PC-9 (cell line): ENCODE measurements at regions not wholly inside any gene's neighbourhood (a gene's known extent, or its start where the extent isn't known, plus 50 kb on each side); places are given as distances from the start of the nearest gene placed in this dataset.

ENCODE experiments used
- BruUV-seq: library from RNA; stranded (reverse); fragments of 400-500 nt; replicated peaks from 2 replicates; lab custom pipeline; 2021; lab: Mats Ljungman, UMichigan
- CTCF ChIA-PET: fragments of 300-600 bp; sonication (Branson Sonifier 250); formaldehyde crosslinking; loops from one replicate; lab custom pipeline; 2022; ENCODE audit warnings: antibody characterized with exemption; lab: Charles Lee
- POLR2A ChIA-PET: fragments of 300-600 bp; sonication (Branson Sonifier 250); formaldehyde crosslinking; loops from one replicate; lab custom pipeline; 2022; ENCODE audit warnings: antibody characterized with exemption; ENCODE audit not compliant: unreplicated experiment; lab: Charles Lee
- DNase-seq, 2 experiments: peaks; one replicate each; pipeline versions ENCODE4 v3.0.0 to v3.0.0-alpha.2; 2015 to 2022; ENCODE audit warnings: mixed read lengths in 1 of 2
- H2AFZ ChIP-seq: fragments of 200-600 bp; sonication (generic); 2 replicates; pipeline ENCODE4 v1.8.1; 2017; ENCODE audit warnings: antibody characterized with exemption
- H3F3A ChIP-seq: fragments of 200-600 bp; sonication (generic); 2 replicates; pipeline ENCODE4 v1.8.1; 2017; ENCODE audit warnings: antibody characterized with exemption, mild to moderate bottlenecking, low read depth; ENCODE audit not compliant: insufficient read depth
- H3K27ac ChIP-seq: fragments of 200-600 bp; sonication (generic); 2 replicates; pipeline ENCODE4 v1.6.1; 2016; ENCODE audit warnings: mixed run types
- H3K27me3 ChIP-seq: fragments of 200-600 bp; sonication (generic); 2 replicates; pipeline ENCODE4 v1.6.1; 2016; ENCODE audit warnings: low read depth, mixed run types; ENCODE audit not compliant: insufficient read depth
- H3K36me3 ChIP-seq: fragments of 200-600 bp; sonication (generic); 2 replicates; pipeline ENCODE4 v1.6.1; 2016; ENCODE audit warnings: low read depth, mixed run types
- H3K4me1 ChIP-seq: fragments of 200-600 bp; sonication (generic); replicated peaks from 2 replicates; pipeline ENCODE4 v1.6.1; 2016; ENCODE audit warnings: mixed run types; ENCODE audit not compliant: insufficient read depth
- H3K4me2 ChIP-seq: fragments of 200-600 bp; sonication (generic); 2 replicates; pipeline ENCODE4 v1.6.1; 2017; ENCODE audit warnings: mixed run types
- H3K4me3 ChIP-seq: fragments of 200-600 bp; sonication (generic); 2 replicates; pipeline ENCODE4 v1.6.1; 2016; ENCODE audit warnings: mixed run types
- H3K79me2 ChIP-seq: fragments of 200-600 bp; sonication (generic); 2 replicates; pipeline ENCODE4 v1.6.1; 2017; ENCODE audit warnings: low read depth, mixed run types
- H3K9me2 ChIP-seq: fragments of 200-600 bp; sonication (generic); 2 replicates; pipeline ENCODE4 v1.8.1; 2017; ENCODE audit warnings: mild to moderate bottlenecking; ENCODE audit not compliant: insufficient read depth
- H3K9me3 ChIP-seq: fragments of 200-600 bp; sonication (generic); 2 replicates; pipeline ENCODE4 v1.8.1; 2016; ENCODE audit warnings: low read depth; ENCODE audit not compliant: insufficient read depth
- H4K20me1 ChIP-seq: fragments of 200-600 bp; sonication (generic); 2 replicates; pipeline ENCODE4 v1.8.1; 2017; ENCODE audit not compliant: insufficient read depth
- EZH2 ChIP-seq: fragments of 200-600 bp; sonication (generic); IDR thresholded peaks from 2 replicates; pipeline ENCODE4 v1.8.0; 2017; ENCODE audit warnings: antibody characterized with exemption, low read depth
- intact Hi-C: fragments of 100-400 bp; cut with micrococcal nuclease; formaldehyde crosslinking; loops from one replicate; pipeline ENCODE4 v1.10.0; 2022; ENCODE audit not compliant: unreplicated experiment
- TF ChIP-seq, protein P1 (sequence below): fragments of 200-600 bp; sonication (generic); conservative IDR thresholded peaks from 2 replicates; pipeline ENCODE4 v1.6.1; 2017; ENCODE audit warnings: mixed run types, antibody characterized with exemption, mild to moderate bottlenecking, moderate library complexity

DNA sequence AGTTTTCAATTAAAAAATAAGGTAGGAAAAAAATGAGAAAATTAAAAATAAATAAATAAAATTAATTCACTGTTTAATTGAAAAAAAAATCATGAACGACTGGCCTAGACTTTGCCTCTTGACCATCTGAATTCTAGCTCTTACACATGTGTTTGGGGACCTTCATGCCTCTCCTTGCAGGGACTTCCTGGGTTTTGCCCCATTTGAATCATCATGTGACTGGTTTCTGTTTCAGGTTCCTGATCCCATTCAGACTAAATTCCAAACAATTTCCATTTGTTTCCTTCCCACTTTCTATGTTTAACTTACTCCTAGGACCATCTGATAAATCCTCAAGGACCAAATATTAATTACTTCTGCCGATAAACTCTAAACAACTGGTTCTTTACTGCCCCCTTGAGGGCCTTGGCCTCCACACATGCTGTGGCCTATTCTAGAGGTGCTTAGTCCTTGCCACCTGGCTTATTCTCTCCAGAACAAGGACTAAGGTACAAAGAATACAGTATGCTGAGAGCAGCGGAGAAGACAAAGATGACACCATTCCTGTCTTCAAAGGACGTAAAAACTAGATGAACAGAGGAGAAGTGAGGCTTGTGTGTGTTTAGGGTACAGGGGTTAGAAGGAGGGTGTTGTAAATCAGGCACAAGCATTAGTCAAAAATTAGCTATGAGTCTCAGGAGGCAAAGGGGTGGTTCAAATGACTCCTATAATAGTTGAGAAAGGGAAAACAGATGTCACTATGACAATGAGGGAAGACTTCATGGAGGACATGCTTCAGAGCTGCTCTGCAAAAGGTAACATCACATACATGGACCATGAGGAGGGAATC, 125.8 kb upstream of the AVPR1A start:
- no peaks in the 10 kb centered on the region for H3K36me3 ChIP-seq
- no peaks in the 10 kb centered on the region for H3K27me3 ChIP-seq
- no peaks in the 10 kb centered on the region for H3K9me3 ChIP-seq
- no peaks in the 10 kb centered on the region for H3K4me1 ChIP-seq
- ChIA-PET POLR2A (no interaction called here), CTCF (no interaction called here)
- DNase-seq: peak in 1 of 2 experiments; percentile 25
- no peak overlapping the region for H2AFZ ChIP-seq
- no peaks in the 10 kb centered on the region for H3K9me2 ChIP-seq
- H3K4me2 ChIP-seq: peak overlapping the region; percentile 18; the same call in 1 of the 2 replicates
- BruUV-seq: no TSS peak
- H3K27ac ChIP-seq: no peak overlapping the region
- H3K4me3 ChIP-seq: no peak overlapping the region
- no peaks in the 10 kb centered on the region for H4K20me1 ChIP-seq
- intact Hi-C loops: loop anchor here (10.0 kb wide), 1 partner anchor 172 kb away; no protein-coding TSS in a partner anchor
- TF ChIP-seq EZH2: no peak
- TF ChIP-seq, protein P1, sequence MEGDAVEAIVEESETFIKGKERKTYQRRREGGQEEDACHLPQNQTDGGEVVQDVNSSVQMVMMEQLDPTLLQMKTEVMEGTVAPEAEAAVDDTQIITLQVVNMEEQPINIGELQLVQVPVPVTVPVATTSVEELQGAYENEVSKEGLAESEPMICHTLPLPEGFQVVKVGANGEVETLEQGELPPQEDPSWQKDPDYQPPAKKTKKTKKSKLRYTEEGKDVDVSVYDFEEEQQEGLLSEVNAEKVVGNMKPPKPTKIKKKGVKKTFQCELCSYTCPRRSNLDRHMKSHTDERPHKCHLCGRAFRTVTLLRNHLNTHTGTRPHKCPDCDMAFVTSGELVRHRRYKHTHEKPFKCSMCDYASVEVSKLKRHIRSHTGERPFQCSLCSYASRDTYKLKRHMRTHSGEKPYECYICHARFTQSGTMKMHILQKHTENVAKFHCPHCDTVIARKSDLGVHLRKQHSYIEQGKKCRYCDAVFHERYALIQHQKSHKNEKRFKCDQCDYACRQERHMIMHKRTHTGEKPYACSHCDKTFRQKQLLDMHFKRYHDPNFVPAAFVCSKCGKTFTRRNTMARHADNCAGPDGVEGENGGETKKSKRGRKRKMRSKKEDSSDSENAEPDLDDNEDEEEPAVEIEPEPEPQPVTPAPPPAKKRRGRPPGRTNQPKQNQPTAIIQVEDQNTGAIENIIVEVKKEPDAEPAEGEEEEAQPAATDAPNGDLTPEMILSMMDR: peak; percentile 81
- no peaks in the 10 kb centered on the region for H3K79me2 ChIP-seq
- no peaks in the 10 kb centered on the region for H3F3A ChIP-seq

DNA sequence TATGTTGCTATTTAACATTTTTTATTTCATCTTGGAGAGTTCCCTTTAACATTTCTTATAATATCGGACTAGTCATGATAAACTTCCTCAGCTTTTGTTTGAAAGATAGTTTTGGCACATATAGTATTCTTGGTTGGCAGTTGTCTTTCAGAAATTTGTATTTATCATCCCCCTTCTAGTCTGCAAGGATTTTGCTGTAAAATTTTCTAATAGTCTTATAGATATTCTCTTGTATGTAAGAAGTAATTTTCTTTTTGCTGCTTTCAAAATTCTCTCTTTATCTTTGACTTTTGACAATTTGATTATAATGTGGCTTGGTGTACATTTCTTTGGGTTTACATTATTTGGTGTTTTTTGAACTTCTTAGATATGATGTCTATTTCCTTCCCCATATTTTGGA, 116.0 kb upstream of the AVPR1A start:
- intact Hi-C loops: no loop called here
- BruUV-seq: no TSS peak
- Histone ChIP-seq H3K9me3 (no peaks in the 10 kb centered on the region), H3K4me3 (no peak overlapping the region), H3K36me3 (no peaks in the 10 kb centered on the region), H3K27ac (no peak overlapping the region), H3K27me3 (no peaks in the 10 kb centered on the region), H3K79me2 (no peaks in the 10 kb centered on the region), H3K4me1 (no peaks in the 10 kb centered on the region), H4K20me1 (no peaks in the 10 kb centered on the region), H3F3A (no peaks in the 10 kb centered on the region), H3K9me2 (no peaks in the 10 kb centered on the region; the same call in 1 of the 2 replicates), H3K4me2 (no peak overlapping the region), H2AFZ (no peak overlapping the region)
- no peak for TF ChIP-seq EZH2
- TF ChIP-seq, protein P1: no peak
- CTCF ChIA-PET: no interaction called here
- DNase-seq: no peak
- POLR2A ChIA-PET: no interaction called here

DNA sequence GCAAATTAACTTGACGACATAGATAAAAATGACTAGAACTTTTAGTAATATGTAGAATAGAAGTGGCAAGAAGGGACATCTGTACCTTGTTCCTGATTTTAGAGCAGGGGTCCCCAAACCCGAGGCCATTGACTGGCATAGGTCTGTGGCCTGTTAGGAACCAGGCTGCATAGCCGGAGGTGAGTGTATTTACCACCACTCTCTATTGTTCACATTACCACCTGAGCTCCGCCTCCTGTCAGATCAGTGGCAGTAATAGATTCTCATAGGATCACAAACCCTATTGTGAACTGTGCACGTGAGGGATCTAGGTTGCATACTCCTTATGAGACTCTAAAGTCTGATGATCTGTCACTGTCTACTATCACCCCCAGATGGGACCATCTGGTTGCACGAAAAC, 113.6 kb upstream of the AVPR1A start:
- H4K20me1 ChIP-seq: no peaks in the 10 kb centered on the region
- H3F3A ChIP-seq: no peaks in the 10 kb centered on the region
- BruUV-seq: no TSS peak
- no peak overlapping the region for H3K27ac ChIP-seq
- H3K9me2 ChIP-seq: no peaks in the 10 kb centered on the region; the same call in 1 of the 2 replicates
- H3K36me3 ChIP-seq: no peaks in the 10 kb centered on the region
- no peaks in the 10 kb centered on the region for H3K9me3 ChIP-seq
- H2AFZ ChIP-seq: no peak overlapping the region
- TF ChIP-seq EZH2: no peak
- TF ChIP-seq, protein P1: no peak
- H3K4me2 ChIP-seq: no peak overlapping the region
- intact Hi-C loops: no loop called here
- CTCF ChIA-PET: no interaction called here
- DNase-seq: no peak
- H3K79me2 ChIP-seq: no peaks in the 10 kb centered on the region
- H3K27me3 ChIP-seq: no peaks in the 10 kb centered on the region
- POLR2A ChIA-PET: no interaction called here
- no peak overlapping the region for H3K4me3 ChIP-seq
- no peaks in the 10 kb centered on the region for H3K4me1 ChIP-seq
